ENCODE measurements at regions not wholly inside any gene's neighbourhood (a gene's known extent, or its start where the extent isn't known, plus 50 kb on each side); places are given as distances from the start of the nearest gene placed in this dataset.

- TF ChIP-seq, protein P1, sequence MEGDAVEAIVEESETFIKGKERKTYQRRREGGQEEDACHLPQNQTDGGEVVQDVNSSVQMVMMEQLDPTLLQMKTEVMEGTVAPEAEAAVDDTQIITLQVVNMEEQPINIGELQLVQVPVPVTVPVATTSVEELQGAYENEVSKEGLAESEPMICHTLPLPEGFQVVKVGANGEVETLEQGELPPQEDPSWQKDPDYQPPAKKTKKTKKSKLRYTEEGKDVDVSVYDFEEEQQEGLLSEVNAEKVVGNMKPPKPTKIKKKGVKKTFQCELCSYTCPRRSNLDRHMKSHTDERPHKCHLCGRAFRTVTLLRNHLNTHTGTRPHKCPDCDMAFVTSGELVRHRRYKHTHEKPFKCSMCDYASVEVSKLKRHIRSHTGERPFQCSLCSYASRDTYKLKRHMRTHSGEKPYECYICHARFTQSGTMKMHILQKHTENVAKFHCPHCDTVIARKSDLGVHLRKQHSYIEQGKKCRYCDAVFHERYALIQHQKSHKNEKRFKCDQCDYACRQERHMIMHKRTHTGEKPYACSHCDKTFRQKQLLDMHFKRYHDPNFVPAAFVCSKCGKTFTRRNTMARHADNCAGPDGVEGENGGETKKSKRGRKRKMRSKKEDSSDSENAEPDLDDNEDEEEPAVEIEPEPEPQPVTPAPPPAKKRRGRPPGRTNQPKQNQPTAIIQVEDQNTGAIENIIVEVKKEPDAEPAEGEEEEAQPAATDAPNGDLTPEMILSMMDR (IDR thresholded peaks at IDR 0.05; ENCODE audit: low read depth, low read length, missing control alignments), result no peak
- H3K4me3 ChIP-seq (replicated peaks; ENCODE audit: low read depth, low read length), result no peak overlapping the region
- DNase-seq (ENCODE audit: extremely low read depth, low read depth), result no peak
Observed at GRCh38 chr12:96143392-96143791, 50.8 kb upstream of the ELK3 start.

DNA sequence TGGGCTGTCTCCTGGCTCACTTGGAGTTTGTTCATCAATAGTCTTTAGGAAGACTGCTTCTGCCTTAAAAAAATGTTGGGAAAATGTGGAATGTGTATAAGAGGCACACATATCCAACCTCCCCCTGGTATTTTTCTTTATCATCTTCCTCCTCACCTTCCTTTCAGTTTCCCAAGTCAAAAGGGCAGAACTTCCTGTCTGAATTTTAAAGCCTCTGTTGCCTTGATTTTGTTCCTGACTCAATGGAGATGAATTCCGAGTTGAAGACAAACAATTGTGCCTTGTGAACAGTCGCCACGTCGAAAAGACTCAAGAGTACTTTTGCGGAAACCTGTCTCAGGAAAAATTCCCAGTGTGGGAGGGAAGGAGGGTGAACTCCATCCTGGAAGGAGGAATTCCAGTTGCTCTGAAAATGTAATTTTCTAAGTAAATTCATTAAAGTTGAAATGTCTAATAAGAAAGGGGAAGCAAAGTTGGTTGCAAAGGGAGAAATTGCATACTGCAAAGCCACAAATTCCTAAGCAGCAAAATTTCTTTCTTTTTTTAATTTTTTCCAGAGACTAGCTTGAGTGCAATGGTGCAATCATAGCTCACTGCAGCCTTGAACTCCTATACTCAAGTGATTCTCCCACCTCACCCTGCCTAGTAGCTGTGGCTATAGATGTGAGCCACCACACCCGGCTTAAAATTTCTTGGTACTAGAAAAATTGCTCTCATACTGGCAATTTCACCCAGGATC, 50.2 kb upstream of the ELK3 start:
- TF ChIP-seq, protein P1 (IDR thresholded peaks at IDR 0.05; ENCODE audit: low read depth, low read length, missing control alignments), result no peak
- DNase-seq (ENCODE audit: extremely low read depth, low read depth), result no peak
- no peak overlapping the region for H3K4me3 ChIP-seq (replicated peaks; ENCODE audit: low read depth, low read length)

Measured in HFF-Myc (cell line).